Spinal cord (tissue), 9 donors: ENCODE measurements at regions not wholly inside any gene's neighbourhood (a gene's known extent, or its start where the extent isn't known, plus 50 kb on each side); places are given as distances from the start of the nearest gene placed in this dataset.

Experiments used
- DNase-seq, 6 donors: peaks; one replicate each; pipeline versions ENCODE4 v3.0.0 to v3.0.0-alpha.2; 2013 to 2015; ENCODE audit warnings: low spot score in 6 of 6, low read depth in 4 of 6
- H3K27ac ChIP-seq: one replicate; pipeline ENCODE4 v1.5.1; 2013; ENCODE audit warnings: low read depth, low read length, control low read depth
- H3K27me3 ChIP-seq: one replicate; pipeline ENCODE4 v1.6.1; 2013; ENCODE audit warnings: low read length; ENCODE audit not compliant: control insufficient read depth, insufficient read depth
- H3K36me3 ChIP-seq: one replicate; pipeline ENCODE4 v1.6.1; 2013; ENCODE audit warnings: low read length; ENCODE audit not compliant: control insufficient read depth, insufficient read depth
- H3K4me1 ChIP-seq: one replicate; pipeline ENCODE4 v1.6.1; 2013; ENCODE audit warnings: low read length; ENCODE audit not compliant: control insufficient read depth, insufficient read depth
- H3K4me3 ChIP-seq: one replicate; pipeline ENCODE4 v1.5.1; 2013; ENCODE audit warnings: low read depth, low read length, control low read depth
- H3K9me3 ChIP-seq: one replicate; pipeline ENCODE4 v1.6.1; 2013; ENCODE audit warnings: low read length; ENCODE audit not compliant: control insufficient read depth, insufficient read depth
- WGBS: methylation state at CpG from one replicate; pipeline ENCODE4 v1.1.5; 2013; ENCODE audit warnings: missing lambda C conversion rate; ENCODE audit not compliant: insufficient coverage; 5-methylcytosine and 5-hydroxymethylcytosine counted together
- donor health status: healthy.

GRCh38 chr5:39902626-39903025 lies 477.8 kb upstream of the DAB2 start:
- no peaks in the 10 kb centered on the region for H3K4me1 ChIP-seq
- H3K4me3 ChIP-seq = no peak overlapping the region
- 89% methylated on average over 2 of the region's 2 CpGs for WGBS
- H3K27me3 ChIP-seq = no peaks in the 10 kb centered on the region
- no peaks in the 10 kb centered on the region for H3K36me3 ChIP-seq
- no peak for DNase-seq
- H3K27ac ChIP-seq = no peak overlapping the region
- H3K9me3 ChIP-seq = no peaks in the 10 kb centered on the region

GRCh38 chr5:39898731-39899130 lies 474.0 kb upstream of the DAB2 start:
- no peaks in the 10 kb centered on the region for H3K4me1 ChIP-seq
- H3K27me3 ChIP-seq = no peaks in the 10 kb centered on the region
- H3K4me3 ChIP-seq = no peak overlapping the region
- H3K27ac ChIP-seq = no peak overlapping the region
- WGBS = 83% methylated on average over 1 of the region's 1 CpG
- DNase-seq = no peak
- no peaks in the 10 kb centered on the region for H3K9me3 ChIP-seq
- H3K36me3 ChIP-seq = no peaks in the 10 kb centered on the region

DNA sequence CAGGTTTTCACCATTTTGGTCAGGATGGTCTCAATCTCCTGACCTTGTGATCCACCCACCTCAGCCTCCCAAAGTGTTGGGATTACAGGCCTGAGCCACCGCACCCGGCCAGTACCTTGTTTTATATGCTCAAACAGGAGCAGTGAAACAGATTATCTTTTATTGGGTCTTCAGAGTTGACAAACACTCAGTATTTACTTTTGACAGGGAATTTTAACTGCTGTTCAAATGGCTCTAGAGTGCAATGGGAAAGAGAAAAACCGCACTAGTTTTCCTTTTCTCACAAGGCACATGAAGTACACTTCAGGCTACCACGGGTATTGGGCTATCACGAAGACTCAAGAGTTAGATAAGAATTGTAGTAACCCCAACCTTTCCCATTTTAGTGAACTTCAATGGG lies 471.9 kb upstream of the DAB2 start:
- Histone ChIP-seq H3K9me3 (no peaks in the 10 kb centered on the region), H3K4me3 (no peak overlapping the region), H3K4me1 (no peaks in the 10 kb centered on the region), H3K36me3 (no peaks in the 10 kb centered on the region), H3K27me3 (no peaks in the 10 kb centered on the region), H3K27ac (no peak overlapping the region)
- no peak for DNase-seq
- WGBS = no CpG with 5 or more reads among the region's 5 CpGs

DNA sequence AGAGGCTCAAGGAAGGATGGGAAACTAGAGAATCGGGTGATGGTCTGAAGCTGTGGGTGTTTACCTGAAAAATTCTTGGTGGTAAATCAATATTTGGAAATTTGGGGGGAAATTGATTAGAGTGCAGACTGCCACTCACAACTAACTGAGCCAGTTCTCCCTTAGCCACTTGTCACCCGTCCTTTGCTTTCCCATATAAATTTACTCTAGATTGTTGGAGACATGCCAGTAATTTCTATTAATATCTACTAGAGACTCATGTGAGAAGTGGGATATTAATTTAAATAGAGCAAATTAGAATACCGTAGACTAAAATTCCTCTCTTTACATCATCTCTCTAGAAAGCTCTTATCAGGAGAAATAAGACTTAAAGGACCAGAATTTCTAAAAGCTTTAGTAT lies 471.3 kb upstream of the DAB2 start:
- Histone ChIP-seq H3K27ac (no peak overlapping the region), H3K4me3 (no peak overlapping the region), H3K4me1 (no peaks in the 10 kb centered on the region), H3K27me3 (no peaks in the 10 kb centered on the region), H3K36me3 (no peaks in the 10 kb centered on the region), H3K9me3 (no peaks in the 10 kb centered on the region)
- no CpG with 5 or more reads among the region's 3 CpGs for WGBS
- no peak for DNase-seq

- no peak for DNase-seq
- no peaks in the 10 kb centered on the region for H3K9me3 ChIP-seq
- H3K36me3 ChIP-seq = no peaks in the 10 kb centered on the region
- H3K27ac ChIP-seq = no peak overlapping the region
- no peak overlapping the region for H3K4me3 ChIP-seq
- WGBS = no CpG with 5 or more reads among the region's 1 CpG
- H3K4me1 ChIP-seq = no peaks in the 10 kb centered on the region
- no peaks in the 10 kb centered on the region for H3K27me3 ChIP-seq
Observed at GRCh38 chr5:39892708-39893107, 467.9 kb upstream of the DAB2 start.

- no peaks in the 10 kb centered on the region for H3K27me3 ChIP-seq
- no peak for DNase-seq
- no peaks in the 10 kb centered on the region for H3K9me3 ChIP-seq
- no peak overlapping the region for H3K27ac ChIP-seq
- no peak overlapping the region for H3K4me3 ChIP-seq
- no peaks in the 10 kb centered on the region for H3K4me1 ChIP-seq
- no peaks in the 10 kb centered on the region for H3K36me3 ChIP-seq
- 80% methylated on average over 1 of the region's 2 CpGs for WGBS
Observed at GRCh38 chr5:39891376-39891775, 466.6 kb upstream of the DAB2 start.

GRCh38 chr5:39880985-39881384 lies 456.2 kb upstream of the DAB2 start:
- no peak for DNase-seq
- Histone ChIP-seq H3K27ac (no peak overlapping the region), H3K4me3 (no peak overlapping the region), H3K9me3 (no peaks in the 10 kb centered on the region), H3K36me3 (no peaks in the 10 kb centered on the region), H3K27me3 (no peaks in the 10 kb centered on the region), H3K4me1 (no peaks in the 10 kb centered on the region)

DNA sequence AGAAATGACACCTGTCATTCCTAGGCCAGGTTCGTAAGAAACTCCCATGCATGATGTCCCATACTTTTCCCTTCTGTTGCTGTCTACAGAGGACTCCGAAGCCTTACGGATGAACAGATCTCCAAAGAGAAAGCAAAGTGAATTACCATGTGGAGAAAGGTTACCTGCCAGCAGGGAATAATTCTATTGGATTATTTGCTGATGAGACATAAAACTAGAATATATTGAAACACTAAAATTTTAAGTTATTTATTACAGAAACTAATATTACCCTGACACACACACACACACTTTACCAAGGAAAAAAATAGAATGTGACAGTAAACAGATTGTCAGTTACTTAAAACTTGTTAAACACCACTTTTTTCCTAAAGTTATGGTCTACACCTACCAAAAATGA lies 452.7 kb upstream of the DAB2 start:
- H3K27me3 ChIP-seq = no peaks in the 10 kb centered on the region
- no peak overlapping the region for H3K4me3 ChIP-seq
- no peaks in the 10 kb centered on the region for H3K4me1 ChIP-seq
- no peak overlapping the region for H3K27ac ChIP-seq
- no CpG with 5 or more reads among the region's 3 CpGs for WGBS
- DNase-seq = no peak
- no peaks in the 10 kb centered on the region for H3K36me3 ChIP-seq
- H3K9me3 ChIP-seq = no peaks in the 10 kb centered on the region

DNA sequence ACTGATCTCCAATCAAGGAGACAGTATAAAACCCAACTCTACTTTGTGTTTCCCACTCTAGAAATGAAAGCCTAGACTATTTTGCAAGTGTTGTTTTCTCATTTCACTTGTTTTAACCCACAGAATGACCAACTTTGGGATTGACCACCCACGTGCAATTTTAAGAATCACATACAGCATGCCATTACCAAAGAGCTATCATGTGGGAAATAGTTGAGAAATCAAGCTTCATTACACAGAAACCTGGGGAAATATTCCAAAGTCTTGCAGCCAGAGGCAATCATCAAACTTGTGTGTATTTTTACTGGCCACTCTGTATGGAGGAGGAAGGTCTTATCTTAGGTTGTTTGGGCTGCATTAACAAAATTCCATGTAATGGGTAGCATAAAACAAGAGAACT lies 451.4 kb upstream of the DAB2 start:
- Histone ChIP-seq H3K4me1 (no peaks in the 10 kb centered on the region), H3K36me3 (no peaks in the 10 kb centered on the region), H3K4me3 (no peak overlapping the region), H3K27me3 (no peaks in the 10 kb centered on the region), H3K27ac (no peak overlapping the region), H3K9me3 (no peaks in the 10 kb centered on the region)
- DNase-seq = no peak
- no CpG with 5 or more reads among the region's 1 CpG for WGBS

GRCh38 chr5:39870137-39870536 lies 445.4 kb upstream of the DAB2 start:
- H3K9me3 ChIP-seq = no peaks in the 10 kb centered on the region
- H3K27ac ChIP-seq = no peak overlapping the region
- no peak overlapping the region for H3K4me3 ChIP-seq
- H3K27me3 ChIP-seq = no peaks in the 10 kb centered on the region
- no peaks in the 10 kb centered on the region for H3K4me1 ChIP-seq
- H3K36me3 ChIP-seq = no peaks in the 10 kb centered on the region
- DNase-seq = no peak

GRCh38 chr5:39869396-39869795 lies 444.6 kb upstream of the DAB2 start:
- no peak for DNase-seq
- no peaks in the 10 kb centered on the region for H3K9me3 ChIP-seq
- H3K27me3 ChIP-seq = no peaks in the 10 kb centered on the region
- no peaks in the 10 kb centered on the region for H3K4me1 ChIP-seq
- H3K36me3 ChIP-seq = no peaks in the 10 kb centered on the region
- no CpG with 5 or more reads among the region's 1 CpG for WGBS
- no peak overlapping the region for H3K4me3 ChIP-seq
- no peak overlapping the region for H3K27ac ChIP-seq
